Stimulated activated CD8-positive, alpha-beta memory T cell treated with anti-CD3 and anti-CD28 coated beads, Interleukin-15, amount 100 ng/mL, for 4 hours (primary cell): ENCODE measurements at regions not wholly inside any gene's neighbourhood (a gene's known extent, or its start where the extent isn't known, plus 50 kb on each side); places are given as distances from the start of the nearest gene placed in this dataset.

Experiments used
- DNase-seq, 2 donors: peaks; one replicate each; pipeline ENCODE4 v3.0.0-alpha.2; 2020; ENCODE audit warnings: low read depth in 2 of 2

DNA sequence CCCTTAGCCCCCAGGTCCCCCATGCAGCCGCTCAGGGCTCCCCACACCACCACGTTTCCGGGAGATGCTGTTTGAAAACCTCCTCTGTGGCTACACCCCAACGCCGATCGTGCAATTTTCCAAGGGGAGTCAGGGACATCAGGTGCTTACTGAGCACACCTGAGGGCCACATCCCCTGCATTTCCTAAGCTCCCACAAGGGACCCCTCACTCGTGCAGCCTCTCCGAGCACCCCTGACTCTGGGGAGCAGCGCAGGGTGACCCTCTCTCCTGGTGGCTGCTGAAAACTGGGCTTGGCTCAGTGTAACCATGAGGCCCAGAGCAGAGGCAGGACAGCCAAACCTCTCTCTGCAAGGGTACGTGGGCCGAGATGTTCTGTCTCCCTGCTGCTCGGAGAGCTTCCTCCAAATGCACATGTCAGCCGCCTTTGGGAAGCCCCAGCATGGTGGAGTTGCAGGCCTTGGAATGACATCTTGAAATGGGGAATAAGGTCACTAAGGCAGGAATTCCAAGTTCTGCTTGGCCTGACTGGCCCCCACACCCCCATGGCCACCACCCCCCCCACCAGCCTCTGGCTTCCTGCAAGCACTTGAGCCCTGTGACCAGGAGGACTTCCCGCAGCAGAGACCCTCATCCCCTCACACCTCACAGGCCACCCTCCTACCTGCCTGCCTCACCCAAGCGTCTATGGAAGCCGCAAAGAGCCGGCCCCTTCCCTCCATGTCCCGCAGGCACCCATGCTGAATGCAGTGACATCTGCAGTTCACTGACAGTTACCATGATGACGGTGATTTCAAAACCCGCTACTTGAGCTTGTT, 257.4 kb downstream of the BRD1 start:
- DNase-seq, result no peak

DNA sequence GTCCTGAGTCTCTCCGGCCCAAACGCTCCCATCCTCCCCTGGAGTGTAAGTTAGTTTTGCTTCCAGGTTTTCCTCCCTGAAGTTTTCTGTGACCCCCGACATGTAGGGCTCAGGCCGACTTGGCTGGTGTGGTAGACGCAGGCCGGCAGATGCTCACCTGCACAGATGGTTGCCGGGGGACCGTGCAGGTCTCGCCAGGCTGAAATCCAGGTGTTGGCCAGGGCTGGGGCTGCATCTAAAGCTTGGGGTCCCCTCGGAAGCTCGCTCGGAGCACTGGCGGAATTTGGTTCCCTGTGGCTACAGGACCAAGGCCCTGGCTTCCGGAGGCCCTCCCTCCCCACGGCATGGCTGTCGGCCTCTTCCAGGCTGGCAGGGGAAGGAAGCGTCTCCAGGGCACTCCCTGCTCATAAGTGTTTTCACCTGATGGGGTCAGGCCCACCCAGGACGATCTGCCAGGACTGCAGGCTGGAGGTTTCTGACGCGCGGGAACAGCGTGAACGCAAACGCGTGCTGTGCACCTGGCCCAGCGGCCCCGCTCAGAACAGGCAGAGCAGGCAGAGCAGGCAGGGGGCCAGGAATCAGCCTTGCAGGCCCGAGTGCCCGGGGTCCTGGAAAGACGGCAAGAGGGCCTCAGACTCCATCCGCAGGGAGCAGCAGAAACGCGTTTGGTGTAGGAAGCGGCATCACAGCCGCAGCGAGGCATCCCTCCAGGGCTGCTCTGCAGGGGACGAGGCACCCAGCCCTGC, 258.2 kb downstream of the BRD1 start:
- DNase-seq, result no peak

DNA sequence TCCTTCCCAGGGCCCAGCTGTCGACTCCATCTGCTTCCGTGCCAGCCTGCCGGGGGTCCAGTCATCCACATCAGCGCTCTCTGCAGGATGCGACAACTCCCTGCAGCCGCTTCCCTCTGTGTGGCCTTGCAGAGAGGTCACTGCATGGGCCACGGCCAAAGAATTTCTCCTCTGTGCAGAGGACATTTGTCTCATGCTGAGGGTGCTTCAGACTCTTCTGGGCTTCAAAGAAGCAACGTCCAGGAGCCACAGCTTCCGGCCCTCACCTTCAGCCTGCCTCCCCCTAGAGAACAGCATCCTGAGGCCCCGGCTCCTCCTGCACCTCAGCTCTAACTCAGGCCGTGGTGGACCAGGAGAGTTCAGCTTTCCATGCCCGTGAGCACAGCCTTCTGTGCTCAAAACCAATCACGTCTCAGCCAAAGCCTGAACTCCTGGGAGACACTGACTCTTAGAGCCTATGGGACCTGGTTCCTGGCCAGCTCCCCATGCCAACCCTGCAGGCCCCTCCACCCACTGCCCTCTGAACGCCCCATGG, 258.9 kb downstream of the BRD1 start:
- DNase-seq, result no peak

DNA sequence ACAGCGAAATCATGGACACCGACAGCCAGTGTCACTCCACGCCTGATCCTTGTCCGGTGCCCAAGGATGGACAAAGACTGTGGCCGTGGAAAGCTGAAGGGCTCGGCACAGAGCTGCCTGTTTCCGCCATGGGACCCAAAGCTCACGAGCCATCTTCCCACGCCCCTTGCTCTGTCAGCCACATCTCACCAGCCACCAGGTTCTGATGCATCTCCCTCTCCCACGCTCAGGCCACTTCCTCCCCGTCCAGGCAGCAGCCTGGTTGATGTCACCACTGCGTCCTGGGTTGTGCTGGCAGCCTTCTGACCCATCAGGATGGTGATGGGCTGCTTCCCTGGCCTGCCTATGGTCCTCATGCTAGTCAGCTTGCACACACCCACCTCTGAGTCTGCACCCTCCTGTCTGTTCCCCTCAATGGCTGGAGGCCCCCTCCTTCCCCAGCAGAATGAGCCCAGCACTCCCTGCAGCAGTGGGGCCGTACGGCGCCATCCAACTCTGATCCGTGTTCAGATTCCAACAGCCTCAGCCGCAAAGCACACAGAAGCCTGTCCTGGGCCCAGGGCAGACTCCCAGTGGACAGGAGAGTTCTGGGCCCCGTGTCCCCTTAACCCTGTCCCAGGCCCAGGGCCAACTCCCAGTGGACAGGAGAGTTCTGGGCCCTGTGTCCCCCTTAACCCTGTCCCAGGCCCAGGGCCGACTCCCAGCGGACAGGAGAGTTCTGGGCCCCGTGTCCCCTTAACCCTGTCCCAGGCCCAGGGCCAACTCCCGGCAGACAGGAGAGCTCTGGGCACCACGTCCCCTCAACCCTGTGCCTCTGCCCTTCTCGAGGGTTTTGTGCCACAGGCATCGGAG, 259.5 kb downstream of the BRD1 start:
- DNase-seq, result no peak

DNA sequence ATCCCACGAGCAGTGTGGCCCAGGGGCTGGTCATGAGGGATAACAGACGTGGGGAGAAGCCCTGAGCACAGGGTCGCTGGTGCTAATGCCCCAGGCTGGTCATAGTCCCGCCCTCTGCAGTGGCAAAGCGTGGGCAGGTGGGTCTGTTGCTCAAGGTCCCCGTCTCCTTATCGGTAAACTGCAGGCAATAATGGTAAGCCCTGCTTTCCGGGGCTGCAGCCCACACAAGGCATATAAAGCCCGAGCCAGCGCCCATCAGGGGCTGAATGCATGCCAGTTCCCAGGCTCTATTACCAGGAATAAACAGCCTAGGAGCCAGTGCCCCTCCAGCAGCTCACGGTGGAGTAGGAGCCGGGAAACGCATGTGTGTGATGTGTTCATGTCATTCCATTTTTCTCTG, 261.0 kb downstream of the BRD1 start:
- DNase-seq, result no peak

DNA sequence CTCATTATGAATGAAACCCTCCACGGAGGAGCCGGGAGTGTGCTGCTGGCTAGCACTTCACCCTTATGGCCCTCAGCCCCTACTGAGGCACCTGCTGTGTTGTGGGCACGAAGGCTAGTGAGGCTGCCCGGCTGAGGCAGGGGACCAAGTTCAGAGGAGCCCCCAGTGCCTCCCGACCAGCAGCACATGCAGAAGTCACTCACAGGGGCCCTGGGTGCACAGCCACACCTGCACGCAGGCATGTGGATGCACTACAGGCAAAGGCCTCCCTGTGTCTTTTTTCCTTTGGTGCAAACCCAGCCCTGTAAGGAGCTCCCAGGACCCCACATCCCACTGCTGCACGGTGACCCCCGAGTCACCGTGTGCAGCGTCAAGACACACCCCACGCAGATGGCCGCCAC, 261.5 kb downstream of the BRD1 start:
- DNase-seq, result no peak

DNA sequence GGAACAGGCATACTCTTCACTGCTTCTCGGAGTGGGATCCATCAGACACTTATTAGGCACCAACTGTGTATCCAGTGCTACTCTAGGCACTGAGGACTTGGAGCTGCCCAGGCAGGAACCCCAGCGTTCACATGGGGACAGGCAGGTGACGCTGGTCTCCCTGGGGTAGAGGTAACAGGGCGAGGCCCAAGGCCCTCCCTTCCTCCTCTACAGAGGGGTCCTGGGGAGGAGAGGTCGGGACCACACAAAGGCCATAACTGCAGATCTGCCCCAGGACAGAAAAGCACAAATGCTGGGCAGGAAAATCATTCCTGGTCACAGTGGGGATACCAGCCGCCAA, 262.2 kb downstream of the BRD1 start:
- no peak for DNase-seq

DNA sequence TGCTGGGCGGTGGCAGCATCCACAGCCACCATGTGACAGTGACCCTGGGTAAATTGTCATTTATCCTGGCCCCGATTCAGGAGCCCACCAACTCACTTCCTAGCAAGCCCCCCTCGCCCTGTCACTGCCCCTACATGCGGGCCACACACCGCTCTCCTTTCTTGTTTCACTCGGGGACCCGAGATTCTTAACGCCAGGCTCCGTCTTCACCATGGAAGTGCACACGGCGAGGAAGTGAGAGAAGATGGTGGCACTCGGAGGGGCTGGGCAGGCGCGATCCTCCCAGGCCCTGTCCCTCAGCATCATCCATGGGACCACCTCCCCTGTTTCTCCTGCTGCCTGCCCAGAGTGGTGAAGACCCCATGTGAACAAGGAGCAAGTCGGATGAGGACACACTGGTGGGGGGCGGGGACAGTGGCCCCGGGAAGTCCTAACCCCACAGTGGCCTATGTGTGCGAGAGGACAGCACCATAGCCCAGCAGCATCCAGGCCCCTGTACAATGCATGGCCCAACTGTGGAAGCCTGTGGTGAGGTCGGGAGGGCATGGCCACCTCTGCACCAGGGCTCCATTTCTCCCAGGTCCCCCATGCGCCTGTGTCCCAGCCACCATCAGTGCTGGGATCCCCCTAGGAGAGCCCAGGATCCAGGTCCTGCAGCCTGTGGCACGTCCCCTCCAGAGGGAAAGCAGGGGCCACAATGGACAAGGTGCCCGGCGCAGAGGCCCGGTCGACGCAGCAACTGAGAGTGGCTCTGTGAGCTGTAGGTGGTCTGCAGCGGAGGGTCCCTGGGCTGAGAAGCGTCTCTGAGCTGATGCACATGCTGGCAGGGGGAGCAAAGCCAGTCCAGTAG, 262.8 kb downstream of the BRD1 start:
- DNase-seq, result no peak

DNA sequence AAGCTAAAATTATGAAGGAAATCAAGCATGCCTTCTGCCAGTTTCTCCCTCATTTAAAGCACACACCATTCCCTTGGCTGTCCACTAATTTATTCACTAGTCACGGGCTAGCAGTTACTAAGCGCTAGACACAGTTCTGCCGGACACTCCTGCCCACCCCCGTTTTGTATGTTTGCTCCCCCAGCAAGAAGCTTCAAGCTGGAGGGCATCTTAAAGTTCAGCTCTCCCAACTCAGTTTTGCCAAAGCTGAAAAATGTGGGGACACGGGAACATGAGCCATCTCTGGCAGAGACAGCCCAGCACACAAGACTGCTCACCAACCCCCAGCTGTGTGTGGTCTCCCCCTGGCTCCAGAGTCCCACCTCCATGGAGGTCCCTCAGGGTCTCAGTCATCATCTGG, 263.6 kb downstream of the BRD1 start:
- DNase-seq, result no peak

DNA sequence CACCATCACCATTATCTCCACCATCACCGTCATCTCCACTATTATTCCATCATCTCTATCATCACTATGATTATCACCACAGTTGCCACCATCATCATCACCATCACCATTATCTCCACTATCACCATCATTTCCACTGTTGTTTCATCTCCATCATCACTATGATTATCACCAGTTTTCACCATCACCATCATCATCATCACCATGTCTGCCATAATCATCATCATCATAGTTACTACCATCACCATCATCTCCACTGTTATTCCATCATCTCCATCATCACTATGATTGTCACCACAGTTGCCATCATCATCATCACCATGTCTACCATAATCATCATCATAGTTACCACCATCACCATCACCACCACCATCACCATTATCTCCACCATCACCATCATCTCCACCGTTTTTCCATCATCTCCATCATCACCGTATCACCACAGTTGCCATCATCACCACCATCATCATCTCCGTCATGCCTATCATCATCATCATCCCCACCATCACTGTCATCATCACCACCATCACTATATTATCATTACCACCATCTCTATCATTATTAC, 264.9 kb downstream of the BRD1 start:
- DNase-seq, result no peak

DNA sequence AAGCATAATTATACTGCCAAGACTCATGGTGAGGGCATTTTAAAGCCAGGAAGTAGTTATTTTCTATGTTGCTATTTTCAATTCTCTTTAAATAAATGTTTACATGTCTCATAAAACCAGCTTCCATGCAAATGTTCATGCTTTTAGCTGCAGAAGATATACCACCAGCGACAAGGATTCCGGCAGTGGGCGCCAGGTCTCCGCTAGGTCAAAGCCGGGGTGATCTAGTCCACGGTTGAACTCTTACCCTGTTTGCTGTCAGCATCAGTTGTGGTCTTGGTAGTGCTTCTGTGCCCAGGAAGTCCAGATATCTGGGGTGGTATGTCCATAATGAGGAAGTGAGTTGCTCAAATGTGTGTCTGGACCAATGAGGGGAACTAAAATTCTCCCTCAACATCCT, 265.7 kb downstream of the BRD1 start:
- no peak for DNase-seq

DNA sequence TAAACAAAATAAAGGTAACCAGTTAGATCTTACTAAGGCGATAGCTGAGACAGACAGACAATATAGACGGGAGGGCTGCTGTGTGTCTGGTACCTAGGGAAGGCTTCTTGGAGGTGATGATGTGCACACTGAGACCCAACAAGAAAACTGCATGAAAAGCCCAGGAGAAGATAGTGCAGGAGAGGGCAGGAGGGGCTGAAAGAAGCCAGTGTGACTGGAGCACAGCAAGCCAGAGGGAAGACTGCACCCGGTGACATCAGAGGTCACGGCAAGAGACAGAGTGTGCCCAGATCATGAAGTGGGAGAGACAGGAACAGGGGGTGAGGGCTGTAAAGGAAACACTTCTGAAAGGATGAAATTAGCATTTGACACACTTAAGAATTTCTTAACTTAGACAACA, 266.3 kb downstream of the BRD1 start:
- DNase-seq, result no peak

DNA sequence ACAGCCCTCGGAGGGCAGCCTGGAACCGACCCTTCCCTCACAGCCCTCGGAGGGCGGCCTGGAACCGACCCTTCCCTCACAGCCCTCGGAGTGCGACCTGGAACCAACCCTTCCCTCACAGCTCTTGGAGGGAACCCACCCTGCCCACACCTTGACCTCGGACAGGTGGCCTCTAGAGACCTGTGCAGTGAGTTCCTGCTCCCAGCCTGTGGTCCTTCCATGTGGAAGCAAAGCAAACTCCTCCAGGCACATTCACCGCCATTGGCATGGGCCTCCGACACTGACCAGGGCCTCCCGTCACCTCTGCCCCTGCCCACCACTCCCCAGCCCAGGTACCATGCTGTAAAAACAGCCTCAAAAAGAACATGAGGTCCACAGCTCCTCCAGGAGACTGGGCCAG, 272.1 kb downstream of the BRD1 start:
- no peak for DNase-seq

DNA sequence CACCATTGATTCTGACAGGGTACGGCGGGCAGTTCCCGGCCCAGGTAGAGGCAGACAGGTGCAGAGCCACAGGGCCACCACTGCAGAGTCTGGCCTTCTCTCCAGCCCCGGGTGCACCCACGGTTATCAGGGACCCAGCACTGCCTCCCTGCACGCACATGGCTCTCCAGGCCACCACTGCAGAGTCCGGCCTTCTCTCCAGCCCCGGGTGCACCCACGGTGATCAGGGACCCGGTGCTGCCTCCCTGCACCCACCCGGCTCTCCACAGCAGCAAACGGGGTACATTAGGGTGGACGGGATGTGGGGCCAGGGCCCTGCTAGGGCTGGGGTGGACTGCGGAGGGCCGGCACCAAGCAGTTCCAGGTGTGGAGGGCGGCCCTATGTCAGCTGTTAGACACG, 272.9 kb downstream of the BRD1 start:
- no peak for DNase-seq

DNA sequence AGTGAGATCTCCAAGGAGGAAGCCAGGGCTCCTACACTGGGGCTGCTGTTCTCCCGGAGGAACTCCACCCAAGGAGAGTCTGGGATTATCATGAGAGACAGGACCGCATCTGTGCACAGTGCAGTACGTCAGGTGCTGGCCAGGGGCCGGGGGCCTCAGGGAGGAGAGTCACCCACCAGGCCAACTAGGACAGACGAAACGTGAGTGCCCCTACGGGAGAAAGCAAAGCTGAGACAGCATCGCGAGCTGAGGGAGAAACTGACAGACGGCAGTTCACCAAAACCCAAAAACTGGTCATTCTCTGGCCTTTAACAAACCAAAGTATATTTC, 273.4 kb downstream of the BRD1 start:
- DNase-seq, result no peak

DNA sequence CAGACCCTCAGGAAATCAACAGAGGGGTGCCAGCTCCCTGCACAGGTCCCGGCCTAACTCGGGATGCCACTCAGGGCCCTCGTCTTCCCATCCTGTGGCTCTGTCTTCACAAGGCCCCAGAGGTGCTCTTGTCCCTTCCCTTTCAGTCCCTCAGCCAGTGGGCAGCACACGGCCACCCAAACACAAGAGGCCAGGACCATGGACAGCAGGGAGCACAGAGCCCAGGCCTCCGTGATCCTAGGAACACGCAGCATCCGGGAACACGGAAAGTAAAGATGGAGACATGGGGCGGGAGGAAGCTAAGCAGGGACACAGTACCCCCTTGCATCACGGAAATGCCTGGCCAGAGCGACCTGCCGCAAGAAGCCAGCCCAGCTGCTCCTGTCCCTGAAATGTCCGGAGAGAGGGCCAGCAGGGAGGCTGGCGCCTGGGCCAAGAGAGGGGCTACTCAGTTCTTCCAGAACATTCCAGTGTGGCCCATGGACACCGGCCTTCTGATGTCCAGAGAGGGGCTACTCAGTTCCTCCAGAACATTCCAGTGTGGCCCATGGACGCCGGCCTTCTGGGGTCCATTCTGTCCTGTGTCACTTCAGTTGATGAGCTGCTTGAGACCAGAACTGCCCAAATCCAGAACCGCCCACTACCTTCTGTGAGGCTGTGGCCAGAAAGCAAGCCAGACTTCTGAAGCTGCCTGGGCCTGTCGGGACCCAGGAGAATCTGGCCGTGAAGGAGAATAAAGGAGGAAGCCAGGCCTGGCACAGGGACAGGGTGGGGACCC, 274.0 kb downstream of the BRD1 start:
- no peak for DNase-seq

DNA sequence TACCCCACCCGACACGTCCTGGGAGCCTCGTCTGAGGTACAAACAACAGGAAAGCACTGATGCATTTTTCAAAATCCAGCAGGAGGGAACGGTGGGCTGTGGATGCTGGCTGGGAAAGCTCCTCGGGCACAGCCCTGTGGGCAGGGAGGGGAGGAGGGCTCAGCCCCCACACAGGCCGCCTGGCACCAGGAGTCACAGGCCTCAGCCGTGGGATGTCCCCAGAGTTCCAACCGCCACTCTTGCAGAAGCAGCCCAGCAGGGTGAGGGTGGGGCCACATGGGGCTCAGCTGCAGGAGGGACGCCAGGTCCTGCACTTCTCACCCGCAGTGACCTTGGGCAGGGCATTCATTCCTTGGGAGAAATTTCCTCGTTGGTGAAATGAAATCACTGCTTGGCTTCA, 274.6 kb downstream of the BRD1 start:
- DNase-seq, result no peak

DNA sequence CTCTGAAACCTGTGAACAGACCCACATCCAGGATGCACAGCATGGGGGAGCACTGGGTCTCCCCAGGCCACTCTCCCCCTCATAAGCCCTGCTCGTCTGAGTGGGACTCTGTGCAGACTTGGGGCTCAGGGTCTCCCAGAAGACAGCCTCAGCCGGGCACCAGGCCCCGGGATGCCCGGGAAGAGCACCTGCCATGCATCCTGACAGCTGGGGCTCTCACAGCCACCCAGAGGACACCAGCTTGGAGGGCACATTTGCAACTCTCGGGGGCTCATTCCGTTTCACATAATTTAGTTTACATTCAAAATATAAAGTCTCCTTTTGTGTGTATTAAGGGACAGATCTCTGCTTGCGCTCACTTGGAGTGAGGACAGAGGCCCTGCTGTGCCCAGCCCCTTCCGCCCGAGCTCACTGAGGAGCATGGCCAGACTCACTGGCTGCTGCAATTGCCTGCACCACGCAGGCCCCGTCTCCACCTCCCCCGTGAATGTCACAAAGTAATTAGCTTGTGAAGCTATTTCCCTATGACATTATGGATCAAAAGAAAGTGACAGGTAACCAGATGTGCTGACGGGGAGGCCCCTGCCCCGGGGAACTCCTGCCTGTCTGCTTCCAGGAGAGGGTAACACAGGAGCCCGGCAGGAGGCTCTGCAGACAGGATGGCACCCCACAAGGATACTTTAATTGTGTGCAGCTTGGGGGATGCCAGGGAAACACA, 275.6 kb downstream of the BRD1 start:
- DNase-seq, result no peak

DNA sequence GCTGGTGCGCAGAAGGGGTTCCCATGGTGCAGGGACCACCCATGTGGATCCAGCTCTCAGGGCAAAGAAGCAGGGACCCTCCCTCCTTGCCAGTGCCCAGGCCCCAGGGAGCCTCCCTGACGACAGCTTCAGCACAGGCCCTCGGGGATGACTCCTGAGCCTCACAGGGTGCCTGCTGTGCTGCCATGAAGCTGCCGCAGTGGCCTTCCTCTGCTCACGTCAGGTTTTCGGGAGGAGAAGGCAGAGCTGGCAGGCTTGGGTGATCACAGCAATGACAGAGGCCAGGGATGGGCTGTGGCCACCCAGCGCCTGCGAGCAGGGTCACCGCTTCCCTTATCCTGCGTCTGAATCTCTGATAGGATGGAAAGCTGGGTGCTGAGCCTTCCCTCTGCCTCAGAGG, 276.2 kb downstream of the BRD1 start:
- no peak for DNase-seq
